ENCODE measurements at regions not wholly inside any gene's neighbourhood (a gene's known extent, or its start where the extent isn't known, plus 50 kb on each side); places are given as distances from the start of the nearest gene placed in this dataset.

DNA sequence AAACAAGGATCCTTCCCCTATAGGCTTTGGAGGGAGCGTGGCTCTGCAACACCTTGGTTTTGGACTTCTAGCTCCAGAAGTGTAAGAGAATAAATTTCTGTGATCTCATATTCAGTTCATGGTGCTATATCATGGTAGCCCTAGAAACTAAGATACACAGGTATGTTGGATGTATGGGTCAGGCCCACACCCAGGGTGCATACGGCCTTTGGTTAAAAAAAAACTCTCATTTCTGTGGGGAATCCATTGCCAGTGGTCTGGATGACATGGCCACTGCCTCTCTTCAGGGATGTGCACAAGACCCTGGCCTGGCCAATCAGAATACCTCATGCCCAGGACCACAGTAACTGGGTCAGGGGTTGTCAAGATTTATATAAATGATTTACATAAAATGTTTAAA lies 56.8 kb upstream of the CD34 start:
- intact Hi-C loops (cut with DNase I), result loop anchor here in 1 of 2 donors (10.0 kb wide), 1 partner anchor 153 kb away; no protein-coding TSS in a partner anchor
- no peak for TF ChIP-seq POLR2A (IDR thresholded peaks at IDR 0.05)
- TF ChIP-seq CTCF (IDR thresholded peaks at IDR 0.05), result no peak
- H3K36me3 ChIP-seq, result no peaks in the 10 kb centered on the region

GRCh38 chr1:207966521-207966920 lies 55.6 kb upstream of the CD34 start:
- no peaks in the 10 kb centered on the region for H3K9me3 ChIP-seq
- no peaks in the 10 kb centered on the region for H3K27me3 ChIP-seq
- TF ChIP-seq POLR2A (IDR thresholded peaks at IDR 0.05), result no peak
- intact Hi-C loops (cut with DNase I), result loop anchor here in 1 of 2 donors (10.0 kb wide), 1 partner anchor 152 kb away; no protein-coding TSS in a partner anchor
- H3K4me3 ChIP-seq, result no peak overlapping the region
- H3K27ac ChIP-seq, result no peak overlapping the region
- DNase-seq (no peak), ATAC-seq (no peak)
- H3K36me3 ChIP-seq, result no peaks in the 10 kb centered on the region
- H3K4me1 ChIP-seq, result peaks cover 0 to 14% (median 3%) of the 10 kb centered on the region in 4 donors
- 100% methylated on average over 2 of the region's 5 CpGs for WGBS (ENCODE audit: insufficient coverage, low coverage, low lambda C conversion rate, missing lambda C conversion rate)

More for the DNA sequence above, 56.8 kb upstream of the CD34 start:
- Histone ChIP-seq H3K4me1 (peaks cover 0 to 13% (median 3%) of the 10 kb centered on the region in 4 donors), H3K4me3 (no peak overlapping the region), H3K9me3 (no peaks in the 10 kb centered on the region), H3K27ac (no peak overlapping the region), H3K27me3 (no peaks in the 10 kb centered on the region)
- WGBS (ENCODE audit: insufficient coverage, low coverage, low lambda C conversion rate, missing lambda C conversion rate), result 81% methylated on average over 2 of the region's 2 CpGs
- ATAC-seq, result no peak
- no peak for DNase-seq

DNA sequence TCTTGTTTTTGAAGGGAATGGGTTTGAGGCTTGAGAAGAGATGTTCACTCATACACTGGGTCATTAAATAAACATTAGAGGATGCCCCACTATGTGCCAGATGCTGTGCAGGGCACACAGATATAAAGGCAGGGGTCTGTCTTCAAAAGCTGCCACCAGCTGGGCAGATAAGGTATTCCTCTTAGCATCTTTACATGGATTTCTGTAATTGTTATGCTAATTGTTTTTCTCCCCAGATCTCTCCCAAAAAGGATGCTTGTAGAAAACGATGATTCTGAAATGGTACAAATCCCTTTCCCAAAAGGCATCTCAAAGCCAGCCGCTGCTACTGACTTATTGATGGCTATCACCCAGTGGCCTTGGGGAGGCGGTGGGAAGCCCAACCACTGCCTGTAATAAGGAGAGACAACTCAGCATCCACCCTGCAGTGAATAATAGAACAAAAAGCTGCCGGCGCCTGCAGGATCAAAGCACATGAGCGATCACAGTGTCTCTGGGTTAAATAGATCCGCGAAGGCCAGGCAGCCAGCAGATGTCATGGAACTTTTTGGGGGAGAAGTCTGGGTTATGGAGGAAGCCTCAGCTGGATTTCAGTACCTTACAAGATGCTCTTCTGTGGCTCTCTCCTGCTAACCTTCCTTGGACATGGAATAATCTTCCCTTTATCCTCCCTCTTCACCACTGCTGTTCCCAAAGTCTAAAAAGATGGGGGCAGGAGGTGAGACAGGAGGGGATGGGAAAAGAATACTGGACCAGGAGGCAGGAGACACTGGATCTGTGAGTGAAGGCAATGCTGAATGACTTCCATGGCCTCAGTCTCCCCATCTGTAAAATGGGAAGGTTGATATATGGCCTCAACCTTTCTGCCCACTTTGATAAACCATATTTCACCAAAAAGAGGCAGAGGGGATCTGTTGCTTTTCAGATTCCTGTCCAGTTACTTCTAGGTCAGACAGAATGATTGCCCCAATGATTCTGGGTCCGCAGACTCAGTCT lies 54.8 kb upstream of the CD34 start:
- Histone ChIP-seq H3K9me3 (no peaks in the 10 kb centered on the region), H3K4me1 (peaks cover 0 to 14% (median 3%) of the 10 kb centered on the region in 4 donors), H3K27ac (no peak overlapping the region), H3K4me3 (no peak overlapping the region), H3K36me3 (no peaks in the 10 kb centered on the region), H3K27me3 (no peaks in the 10 kb centered on the region)
- DNase-seq (no peak), ATAC-seq (no peak)
- TF ChIP-seq CTCF (IDR thresholded peaks at IDR 0.05) (no peak), POLR2A (IDR thresholded peaks at IDR 0.05) (no peak)
- intact Hi-C loops (cut with DNase I), result loop anchor here in 1 of 2 donors (10.0 kb wide), 1 partner anchor 151 kb away; no protein-coding TSS in a partner anchor
- 79% methylated on average over 8 of the region's 9 CpGs for WGBS (ENCODE audit: insufficient coverage, low coverage, low lambda C conversion rate, missing lambda C conversion rate)

DNA sequence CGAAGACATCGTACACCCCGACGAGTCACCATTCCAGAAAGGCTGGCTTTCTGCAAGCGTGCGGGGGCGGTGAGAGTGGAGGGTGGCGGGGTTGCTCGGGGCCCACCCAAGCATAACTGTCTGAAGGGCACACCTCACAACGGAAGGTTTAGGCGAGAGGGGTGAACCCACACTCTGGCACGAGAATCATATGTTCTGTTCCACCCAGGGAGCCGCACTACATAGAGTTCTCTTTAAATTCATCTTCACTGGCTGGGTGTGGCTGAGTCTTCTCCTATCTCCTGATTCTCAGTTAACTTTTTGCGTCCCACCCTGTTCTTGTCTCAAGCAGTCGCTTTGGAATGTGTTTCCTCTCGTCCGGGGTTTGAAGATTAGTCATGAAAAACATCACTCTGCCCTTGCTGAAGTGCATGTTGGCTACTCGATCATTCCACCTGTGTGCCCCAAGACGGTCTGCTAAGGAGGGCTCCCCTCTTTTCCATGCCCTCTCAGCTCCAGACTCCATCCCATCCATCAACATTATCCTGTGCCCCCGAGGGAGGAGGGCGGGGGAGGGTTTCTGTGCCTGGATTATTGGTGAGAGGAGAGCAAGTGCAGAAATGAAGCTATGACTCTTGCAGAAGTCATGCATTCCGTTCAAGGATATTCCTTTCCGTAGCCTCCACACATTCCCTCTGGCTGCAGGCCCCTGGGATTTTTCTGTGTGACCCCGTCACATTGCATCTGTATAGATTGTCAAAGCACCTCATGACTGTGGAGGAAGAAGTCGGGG lies 53.5 kb upstream of the CD34 start:
- Histone ChIP-seq H3K36me3 (no peaks in the 10 kb centered on the region), H3K9me3 (no peaks in the 10 kb centered on the region), H3K4me1 (peaks cover 0 to 14% (median 3%) of the 10 kb centered on the region in 4 donors), H3K27ac (peak overlapping the region; percentile 63 to 93 (median 75)), H3K4me3 (peak overlapping the region in 1 of 3 donors; percentile 72), H3K27me3 (no peaks in the 10 kb centered on the region)
- peak in 1 of 4 donors; percentile 0 for ATAC-seq
- 80% methylated on average over 11 of the region's 25 CpGs for WGBS (ENCODE audit: insufficient coverage, low coverage, low lambda C conversion rate, missing lambda C conversion rate)
- intact Hi-C loops (cut with DNase I), result loop anchor here (5.0 to 10.0 kb wide), 3 partner anchors 77 to 150 kb away; no protein-coding TSS in a partner anchor
- DNase-seq, result no peak
- TF ChIP-seq CTCF (IDR thresholded peaks at IDR 0.05) (no peak), POLR2A (IDR thresholded peaks at IDR 0.05) (no peak)
